Endothelial cell of umbilical vein (primary cell): ENCODE measurements at regions not wholly inside any gene's neighbourhood (a gene's known extent, or its start where the extent isn't known, plus 50 kb on each side); places are given as distances from the start of the nearest gene placed in this dataset.

ENCODE experiments used
- BruUV-seq: library from RNA; stranded (reverse); fragments of 400-500 nt; replicated peaks from 2 replicates; lab custom pipeline; 2021; lab: Mats Ljungman, UMichigan
- CTCF ChIA-PET: fragments of 300-600, 350-600 bp; sonication (Branson Sonifier 250); formaldehyde crosslinking; loops from one replicate; lab custom pipeline; 2021; ENCODE audit warnings: antibody characterized with exemption, inconsistent platforms; lab: Charles Lee
- POLR2A ChIA-PET: fragments of 300-600, 350-600 bp; sonication (Branson Sonifier 250); formaldehyde crosslinking; loops from one replicate; lab custom pipeline; 2021; ENCODE audit warnings: antibody characterized with exemption, inconsistent platforms; lab: Charles Lee
- DNase-seq: peaks from one replicate; pipeline ENCODE4 v3.0.0-alpha.2; 2011; ENCODE audit warnings: low read depth, low spot score
- FAIRE-seq: peaks from 2 replicates; lab custom pipeline; 2011; peaks lifted over from hg19 to GRCh38; lab: Jason Lieb, UNC
- H2AFZ ChIP-seq: 2 replicates; pipeline ENCODE4 v1.6.0; 2012; ENCODE audit warnings: low read depth, low read length, control low read depth, inconsistent platforms
- H3K27ac ChIP-seq: 2 replicates; pipeline ENCODE4 v1.5.1; 2011; ENCODE audit warnings: low read depth, mild to moderate bottlenecking, control low read depth, low read length, moderate library complexity; ENCODE audit not compliant: insufficient read depth
- H3K27me3 ChIP-seq, 2 experiments: 2 replicates each; pipeline versions ENCODE4 v1.6.0 to v1.6.1; 2011; ENCODE audit warnings: low read length in 2 of 2, mixed read lengths in 1 of 2; ENCODE audit not compliant: control insufficient read depth in 2 of 2, insufficient read depth in 2 of 2
- H3K36me3 ChIP-seq, 2 experiments: 2 replicates in 1 of 2; 3 replicates in 1 of 2; pipeline ENCODE4 v1.5.1; 2011; ENCODE audit warnings: low read length in 2 of 2, mild to moderate bottlenecking in 1 of 2, moderate library complexity in 1 of 2; ENCODE audit not compliant: control insufficient read depth in 2 of 2, insufficient read depth in 2 of 2; ENCODE audit errors: extremely low read depth in 1 of 2
- H3K4me1 ChIP-seq: 3 replicates; pipeline ENCODE4 v1.5.1; 2011; ENCODE audit warnings: mild to moderate bottlenecking, low read length; ENCODE audit not compliant: control insufficient read depth, insufficient read depth; ENCODE audit errors: extremely low read depth
- H3K4me2 ChIP-seq: 2 replicates; pipeline ENCODE4 v1.6.1; 2011; ENCODE audit warnings: low read length, control low read depth, mixed read lengths; ENCODE audit not compliant: insufficient read depth
- H3K4me3 ChIP-seq, 3 experiments: fragments of 200-600 bp in 1 of 3; sonication (generic), shearing (Covaris generic) in 1 of 3; replicated peaks in 1 of 3; 2 replicates each; pipeline ENCODE4 v1.5.1; 2011 to 2016; ENCODE audit warnings: control low read depth in 3 of 3, low read length in 3 of 3, mild to moderate bottlenecking in 2 of 3, inconsistent platforms in 1 of 3, low read depth in 1 of 3, moderate library complexity in 1 of 3; ENCODE audit not compliant: insufficient read depth in 1 of 3
- H3K79me2 ChIP-seq: 2 replicates; pipeline ENCODE4 v1.6.0; 2012; ENCODE audit warnings: low read length, inconsistent platforms; ENCODE audit not compliant: control insufficient read depth, insufficient read depth
- H3K9ac ChIP-seq: replicated peaks from 2 replicates; pipeline ENCODE3; 2011; ENCODE audit warnings: low read length, control low read depth; ENCODE audit not compliant: insufficient read depth; ENCODE audit errors: extremely low read depth
- H3K9me1 ChIP-seq: replicated peaks from 3 replicates; pipeline ENCODE4 v1.6.0; 2011; ENCODE audit warnings: mild to moderate bottlenecking, low read length; ENCODE audit not compliant: control insufficient read depth, insufficient read depth; ENCODE audit errors: extremely low read depth
- H3K9me3 ChIP-seq: replicated peaks from 2 replicates; pipeline ENCODE4 v1.5.1; 2012; ENCODE audit warnings: low read length, inconsistent platforms; ENCODE audit not compliant: control insufficient read depth, insufficient read depth
- H4K20me1 ChIP-seq: replicated peaks from 2 replicates; pipeline ENCODE3; 2011; ENCODE audit warnings: mild to moderate bottlenecking, low read length; ENCODE audit not compliant: control insufficient read depth, insufficient read depth; ENCODE audit errors: extremely low read depth
- EZH2 ChIP-seq: IDR thresholded peaks from 2 replicates; pipeline ENCODE4 v1.6.1; 2012; ENCODE audit warnings: borderline replicate concordance, low read depth, mild to moderate bottlenecking, moderate library complexity, low read length, inconsistent platforms; ENCODE audit not compliant: severe bottlenecking
- FOS ChIP-seq: IDR thresholded peaks from 2 replicates; pipeline ENCODE4 v1.6.1; 2011; ENCODE audit warnings: mild to moderate bottlenecking, low read length, moderate library complexity, borderline replicate concordance; ENCODE audit not compliant: insufficient read depth
- GATA2 ChIP-seq: IDR thresholded peaks from 2 replicates; pipeline ENCODE4 v1.7.0; 2011; ENCODE audit warnings: low read depth, mild to moderate bottlenecking, moderate library complexity, mixed read lengths, low read length; ENCODE audit not compliant: insufficient read length, insufficient read depth
- JUN ChIP-seq: IDR thresholded peaks from 2 replicates; pipeline ENCODE4 v1.6.1; 2011; ENCODE audit warnings: borderline replicate concordance, low read depth; ENCODE audit not compliant: insufficient read length, insufficient read depth
- MAX ChIP-seq: IDR thresholded peaks from 2 replicates; pipeline ENCODE4 v1.6.1; 2011; ENCODE audit not compliant: insufficient read depth, insufficient read length
- MYC ChIP-seq: IDR thresholded peaks from one replicate; pipeline ENCODE4 v1.6.1; 2011; ENCODE audit warnings: mild to moderate bottlenecking, low read depth, low read length
- POLR2A ChIP-seq: IDR thresholded peaks from 2 replicates; pipeline ENCODE4 v1.6.1; 2012; ENCODE audit warnings: low read depth, mild to moderate bottlenecking, control low read depth, low read length
- POLR2AphosphoS5 ChIP-seq: IDR thresholded peaks from 2 replicates; pipeline ENCODE4 v1.6.1; 2012; ENCODE audit warnings: low read depth, mild to moderate bottlenecking, control low read depth, low read length, moderate library complexity; ENCODE audit not compliant: insufficient read depth
- dilution Hi-C: fragments of 300-500 bp; cut with MboI; formaldehyde crosslinking; loops from one replicate; pipeline ENCODE4 v1.15.0; 2019; ENCODE audit warnings: low sequenced_read_pairs; ENCODE audit not compliant: extremely low pct_ligation_motif_present
- intact Hi-C: fragments of 100-400 bp; cut with micrococcal nuclease; formaldehyde crosslinking; loops from one replicate; pipeline ENCODE4 v1.10.0; 2022
- TF ChIP-seq, protein P1 (sequence below), 2 donors: IDR thresholded peaks; 1 replicate in 1 of 2; 2 replicates in 1 of 2; pipeline ENCODE4 v1.5.1; 2011; ENCODE audit warnings: low read length in 2 of 2, mild to moderate bottlenecking in 2 of 2, moderate library complexity in 2 of 2, control low read depth in 1 of 2, inconsistent platforms in 1 of 2, low read depth in 1 of 2; ENCODE audit not compliant: insufficient read depth in 1 of 2; ENCODE audit errors: extremely low read depth in 1 of 2

GRCh38 chr2:2738684-2739083 is 407.6 kb upstream of the MYT1L start:
- H3K9me1 ChIP-seq: no peaks in the 10 kb centered on the region
- H3K4me2 ChIP-seq: no peak overlapping the region
- no peaks in the 10 kb centered on the region for H4K20me1 ChIP-seq
- no peaks in the 10 kb centered on the region for H3K4me1 ChIP-seq
- H3K4me3 ChIP-seq: no peak overlapping the region
- H2AFZ ChIP-seq: no peak overlapping the region
- no peaks in the 10 kb centered on the region for H3K27me3 ChIP-seq
- H3K36me3 ChIP-seq: no peaks in the 10 kb centered on the region
- peaks cover 5% of the 10 kb centered on the region for H3K9me3 ChIP-seq
- CTCF ChIA-PET: no interaction called here
- TF ChIP-seq JUN (no peak), POLR2AphosphoS5 (no peak), POLR2A (no peak), MAX (no peak)
- TF ChIP-seq, protein P1, sequence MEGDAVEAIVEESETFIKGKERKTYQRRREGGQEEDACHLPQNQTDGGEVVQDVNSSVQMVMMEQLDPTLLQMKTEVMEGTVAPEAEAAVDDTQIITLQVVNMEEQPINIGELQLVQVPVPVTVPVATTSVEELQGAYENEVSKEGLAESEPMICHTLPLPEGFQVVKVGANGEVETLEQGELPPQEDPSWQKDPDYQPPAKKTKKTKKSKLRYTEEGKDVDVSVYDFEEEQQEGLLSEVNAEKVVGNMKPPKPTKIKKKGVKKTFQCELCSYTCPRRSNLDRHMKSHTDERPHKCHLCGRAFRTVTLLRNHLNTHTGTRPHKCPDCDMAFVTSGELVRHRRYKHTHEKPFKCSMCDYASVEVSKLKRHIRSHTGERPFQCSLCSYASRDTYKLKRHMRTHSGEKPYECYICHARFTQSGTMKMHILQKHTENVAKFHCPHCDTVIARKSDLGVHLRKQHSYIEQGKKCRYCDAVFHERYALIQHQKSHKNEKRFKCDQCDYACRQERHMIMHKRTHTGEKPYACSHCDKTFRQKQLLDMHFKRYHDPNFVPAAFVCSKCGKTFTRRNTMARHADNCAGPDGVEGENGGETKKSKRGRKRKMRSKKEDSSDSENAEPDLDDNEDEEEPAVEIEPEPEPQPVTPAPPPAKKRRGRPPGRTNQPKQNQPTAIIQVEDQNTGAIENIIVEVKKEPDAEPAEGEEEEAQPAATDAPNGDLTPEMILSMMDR (IDR thresholded peaks at IDR 0.05; ENCODE audit: extremely low read depth in 1 of 2, insufficient read depth in 1 of 2, low read depth in 1 of 2, low read length in 2 of 2): no peak
- BruUV-seq: no TSS peak
- DNase-seq: no peak
- no peaks in the 10 kb centered on the region for H3K79me2 ChIP-seq
- no peak for FAIRE-seq
- dilution Hi-C loops: no loop called here
- no peak overlapping the region for H3K9ac ChIP-seq
- intact Hi-C loops: no loop called here
- H3K27ac ChIP-seq: no peak overlapping the region
- POLR2A ChIA-PET: no interaction called here

DNA sequence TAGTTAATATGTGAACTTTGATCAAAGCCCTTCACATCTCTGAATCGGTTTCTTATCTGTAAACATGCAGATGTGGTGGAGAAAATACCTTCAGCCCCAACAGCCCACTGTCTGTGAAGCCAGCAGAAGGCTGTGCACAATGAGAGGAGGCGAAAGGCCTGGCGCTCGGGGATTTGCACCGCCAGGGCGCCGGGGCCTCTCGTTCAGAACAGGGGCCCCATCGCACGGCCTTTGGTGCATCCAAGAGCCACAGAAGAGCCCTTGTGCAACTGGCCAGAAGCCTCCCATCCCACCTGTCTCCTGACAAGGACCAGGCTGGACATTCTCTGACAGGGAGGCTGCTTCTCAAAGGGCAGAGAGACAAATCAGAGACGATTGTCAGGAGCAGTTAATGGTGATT is 407.2 kb upstream of the MYT1L start:
- H2AFZ ChIP-seq: no peak overlapping the region
- CTCF ChIA-PET: no interaction called here
- POLR2A ChIA-PET: no interaction called here
- no TSS peak for BruUV-seq
- H3K27me3 ChIP-seq: no peaks in the 10 kb centered on the region
- no peak for TF ChIP-seq FOS
- TF ChIP-seq JUN: no peak
- TF ChIP-seq, protein P1 (IDR thresholded peaks at IDR 0.05; ENCODE audit: extremely low read depth in 1 of 2, insufficient read depth in 1 of 2, low read depth in 1 of 2, low read length in 2 of 2): no peak
- TF ChIP-seq POLR2A: no peak
- no peak for TF ChIP-seq MAX
- TF ChIP-seq GATA2: no peak
- TF ChIP-seq MYC: no peak
- TF ChIP-seq EZH2: no peak
- no peak for TF ChIP-seq POLR2AphosphoS5
- intact Hi-C loops: no loop called here
- dilution Hi-C loops: no loop called here
- H3K4me2 ChIP-seq: no peak overlapping the region
- no peaks in the 10 kb centered on the region for H3K4me1 ChIP-seq
- no peak overlapping the region for H3K27ac ChIP-seq
- DNase-seq (no peak), FAIRE-seq (no peak)
- no peaks in the 10 kb centered on the region for H4K20me1 ChIP-seq
- H3K9me1 ChIP-seq: no peaks in the 10 kb centered on the region
- no peak overlapping the region for H3K4me3 ChIP-seq
- no peaks in the 10 kb centered on the region for H3K79me2 ChIP-seq
- H3K9ac ChIP-seq: no peak overlapping the region
- H3K36me3 ChIP-seq: no peaks in the 10 kb centered on the region
- peaks cover 5% of the 10 kb centered on the region for H3K9me3 ChIP-seq
